ENCODE measurements at regions not wholly inside any gene's neighbourhood (a gene's known extent, or its start where the extent isn't known, plus 50 kb on each side); places are given as distances from the start of the nearest gene placed in this dataset.
"Not testable (repeated sequence)": the region's sequence is repeated elsewhere in the genome, so short reads cannot be mapped to it uniquely, and the experiment has no call there.

- H3K4me3 Mint-ChIP-seq; DNase-seq (ENCODE audit: extremely low spot score, unreplicated experiment); H3K36me3 Mint-ChIP-seq; H3K27me3 Mint-ChIP-seq; H3K27ac Mint-ChIP-seq; H3K9me3 Mint-ChIP-seq; H3K4me1 Mint-ChIP-seq (ENCODE audit: unreplicated experiment): not testable (repeated sequence)
Measured at GRCh38 chr13:18276280-18276679, 905.3 kb downstream of the TUBA3C start.

GRCh38 chr13:18273785-18274514 is 907.7 kb downstream of the TUBA3C start:
- not testable (repeated sequence) for H3K4me1 Mint-ChIP-seq (ENCODE audit: unreplicated experiment); H3K4me3 Mint-ChIP-seq; H3K27ac Mint-ChIP-seq; H3K9me3 Mint-ChIP-seq; H3K36me3 Mint-ChIP-seq; DNase-seq (ENCODE audit: extremely low spot score, unreplicated experiment); H3K27me3 Mint-ChIP-seq

- not testable (repeated sequence) for H3K27ac Mint-ChIP-seq; H3K36me3 Mint-ChIP-seq; DNase-seq (ENCODE audit: extremely low spot score, unreplicated experiment); H3K4me1 Mint-ChIP-seq (ENCODE audit: unreplicated experiment); H3K4me3 Mint-ChIP-seq; H3K9me3 Mint-ChIP-seq; H3K27me3 Mint-ChIP-seq
Measured at GRCh38 chr13:18258801-18259419, 922.7 kb downstream of the TUBA3C start.

- H3K9me3 Mint-ChIP-seq; DNase-seq (ENCODE audit: extremely low spot score, unreplicated experiment); H3K27me3 Mint-ChIP-seq; H3K4me3 Mint-ChIP-seq; H3K4me1 Mint-ChIP-seq (ENCODE audit: unreplicated experiment); H3K27ac Mint-ChIP-seq; H3K36me3 Mint-ChIP-seq: not testable (repeated sequence)
Measured at GRCh38 chr13:18257686-18258085, 923.9 kb downstream of the TUBA3C start.

- H3K27me3 Mint-ChIP-seq; H3K4me3 Mint-ChIP-seq; DNase-seq (ENCODE audit: extremely low spot score, unreplicated experiment); H3K27ac Mint-ChIP-seq; H3K4me1 Mint-ChIP-seq (ENCODE audit: unreplicated experiment); H3K9me3 Mint-ChIP-seq; H3K36me3 Mint-ChIP-seq: not testable (repeated sequence)
- peak; percentile 28 for TF ChIP-seq CTCF (conservative IDR thresholded peaks at IDR 0.05)
Measured at GRCh38 chr13:18252848-18253247, 928.8 kb downstream of the TUBA3C start.

GRCh38 chr13:18248533-18249240 is 932.9 kb downstream of the TUBA3C start:
- H3K4me3 Mint-ChIP-seq; H3K27ac Mint-ChIP-seq; H3K27me3 Mint-ChIP-seq; H3K9me3 Mint-ChIP-seq; H3K4me1 Mint-ChIP-seq (ENCODE audit: unreplicated experiment); DNase-seq (ENCODE audit: extremely low spot score, unreplicated experiment); H3K36me3 Mint-ChIP-seq: not testable (repeated sequence)

- not testable (repeated sequence) for H3K9me3 Mint-ChIP-seq; DNase-seq (ENCODE audit: extremely low spot score, unreplicated experiment); H3K4me3 Mint-ChIP-seq; H3K27ac Mint-ChIP-seq; H3K36me3 Mint-ChIP-seq; H3K4me1 Mint-ChIP-seq (ENCODE audit: unreplicated experiment); H3K27me3 Mint-ChIP-seq
Measured at GRCh38 chr13:18240086-18240485, 941.5 kb downstream of the TUBA3C start.

- not testable (repeated sequence) for H3K9me3 Mint-ChIP-seq, H3K4me3 Mint-ChIP-seq
Measured at GRCh38 chr13:18238586-18238985, 943.0 kb downstream of the TUBA3C start.

GRCh38 chr13:18236528-18236815 is 945.2 kb downstream of the TUBA3C start:
- H3K9me3 Mint-ChIP-seq = no peaks in the 10 kb centered on the region
- no peaks in the 10 kb centered on the region for H3K27me3 Mint-ChIP-seq
- H3K36me3 Mint-ChIP-seq = no peaks in the 10 kb centered on the region
- TF ChIP-seq CTCF (conservative IDR thresholded peaks at IDR 0.05) = no peak
- H3K4me3 Mint-ChIP-seq = no peak overlapping the region
- DNase-seq (ENCODE audit: extremely low spot score, unreplicated experiment) = no peak
- no peak overlapping the region for H3K27ac Mint-ChIP-seq
- H3K4me1 Mint-ChIP-seq (ENCODE audit: unreplicated experiment) = no peaks in the 10 kb centered on the region

More at GRCh38 chr13:18238586-18238985, 943.0 kb downstream of the TUBA3C start:
- DNase-seq (ENCODE audit: extremely low spot score, unreplicated experiment); H3K36me3 Mint-ChIP-seq; H3K27me3 Mint-ChIP-seq; H3K27ac Mint-ChIP-seq; H3K4me1 Mint-ChIP-seq (ENCODE audit: unreplicated experiment): not testable (repeated sequence)
